HG02981 (cell line): ENCODE measurements at regions not wholly inside any gene's neighbourhood (a gene's known extent, or its start where the extent isn't known, plus 50 kb on each side); places are given as distances from the start of the nearest gene placed in this dataset.
"Not testable (repeated sequence)": the region's sequence is repeated elsewhere in the genome, so short reads cannot be mapped to it uniquely, and the experiment has no call there.

Experiments
- ATAC-seq: cut with Tn5 transposase; IDR thresholded peaks from one replicate; pipeline ENCODE4 v1.9.1; 2021; ENCODE audit warnings: mild to moderate bottlenecking, moderate library complexity; ENCODE audit not compliant: unreplicated experiment

DNA sequence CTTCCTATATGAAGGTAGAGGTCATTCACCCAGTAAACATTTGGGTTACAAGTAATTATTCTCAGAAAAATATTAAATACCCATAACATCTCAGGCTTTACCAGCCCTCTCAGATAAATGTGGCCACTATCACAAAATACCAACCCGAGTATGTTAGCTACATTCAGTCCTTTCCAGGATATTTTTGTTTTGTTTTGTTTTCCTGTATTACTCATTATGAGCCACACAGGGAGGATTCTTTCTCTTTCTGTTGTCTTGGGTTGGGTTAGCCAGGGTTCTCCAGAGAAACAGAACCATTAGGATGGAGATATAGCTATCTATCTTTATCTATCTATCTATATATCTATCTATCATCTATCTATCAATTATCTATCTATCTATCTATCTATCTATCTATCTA is 947.6 kb upstream of the MDGA2 start:
- no peak for ATAC-seq

DNA sequence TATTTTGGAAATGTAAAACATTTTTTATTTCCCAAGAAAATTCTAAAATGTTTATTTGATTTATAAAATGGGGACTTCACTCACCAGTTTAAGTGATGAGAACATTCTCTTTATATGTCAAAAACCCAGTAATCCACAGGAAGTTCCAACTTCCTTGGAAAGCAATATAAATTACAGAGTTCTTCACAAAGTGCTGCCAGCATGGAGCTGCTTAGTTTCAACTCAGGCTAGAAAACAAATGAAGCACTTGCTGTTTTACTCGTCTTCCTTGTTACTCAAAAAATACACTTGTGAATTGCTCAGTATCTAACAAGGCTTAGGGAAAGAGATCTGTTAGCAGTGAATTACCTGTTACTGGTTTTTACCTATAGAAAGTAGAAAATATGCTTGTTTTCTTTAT is 942.7 kb upstream of the MDGA2 start:
- ATAC-seq, result no peak

DNA sequence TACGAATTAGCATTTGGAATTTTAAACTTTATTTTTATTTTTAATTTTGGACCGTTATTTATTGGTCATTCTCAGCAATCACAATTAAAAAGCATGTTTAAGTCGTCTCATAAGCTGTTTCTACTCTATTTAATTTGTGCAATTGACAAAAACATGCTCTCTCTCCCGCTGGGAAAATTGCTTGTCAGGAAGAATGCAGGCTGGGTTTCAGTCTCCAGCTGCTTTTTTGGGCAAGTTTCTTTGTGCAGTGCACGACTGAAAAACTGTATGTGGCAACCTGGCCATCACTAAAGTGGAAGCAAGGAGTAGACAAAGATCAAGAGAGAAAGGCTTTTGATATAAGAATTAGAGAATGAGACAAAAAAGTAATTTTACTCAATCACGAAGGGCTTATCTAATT is 941.5 kb upstream of the MDGA2 start:
- no peak for ATAC-seq

DNA sequence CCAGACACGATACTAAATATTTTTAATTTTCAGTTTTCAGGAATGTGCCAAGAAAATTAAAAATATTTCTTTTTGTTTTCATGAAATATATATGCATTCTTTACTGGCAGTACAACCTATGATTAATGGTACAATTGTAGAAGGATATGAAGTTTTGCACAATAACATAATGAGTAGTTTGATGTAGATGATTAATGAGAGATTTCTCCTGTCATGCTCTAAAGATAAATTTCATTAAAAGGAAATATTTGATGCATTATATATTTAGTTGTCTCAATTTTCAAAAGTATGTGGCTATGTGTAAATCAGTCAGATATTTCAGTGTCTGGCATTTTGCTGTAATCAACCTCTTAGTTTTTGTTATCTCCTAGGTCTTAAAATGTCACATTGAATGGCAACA is 940.2 kb upstream of the MDGA2 start:
- no peak for ATAC-seq

DNA sequence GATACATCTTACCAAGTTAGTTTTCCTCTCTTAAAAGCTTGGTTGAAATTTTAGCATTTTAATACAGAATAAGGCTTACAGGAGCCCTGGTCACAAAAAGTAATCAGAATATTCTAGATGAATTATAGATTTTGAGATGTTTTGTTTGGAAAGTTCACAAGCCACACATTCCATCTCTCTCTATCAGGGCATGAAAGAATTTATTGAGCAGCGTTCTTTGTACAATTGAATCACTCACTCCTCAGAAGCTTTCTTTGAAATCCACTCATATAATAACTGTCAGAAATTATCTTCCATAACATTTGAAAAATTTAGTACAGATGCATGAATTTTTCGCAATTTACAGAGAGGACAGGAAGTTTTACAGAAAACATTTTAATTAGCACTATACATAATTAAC is 938.6 kb upstream of the MDGA2 start:
- no peak for ATAC-seq

DNA sequence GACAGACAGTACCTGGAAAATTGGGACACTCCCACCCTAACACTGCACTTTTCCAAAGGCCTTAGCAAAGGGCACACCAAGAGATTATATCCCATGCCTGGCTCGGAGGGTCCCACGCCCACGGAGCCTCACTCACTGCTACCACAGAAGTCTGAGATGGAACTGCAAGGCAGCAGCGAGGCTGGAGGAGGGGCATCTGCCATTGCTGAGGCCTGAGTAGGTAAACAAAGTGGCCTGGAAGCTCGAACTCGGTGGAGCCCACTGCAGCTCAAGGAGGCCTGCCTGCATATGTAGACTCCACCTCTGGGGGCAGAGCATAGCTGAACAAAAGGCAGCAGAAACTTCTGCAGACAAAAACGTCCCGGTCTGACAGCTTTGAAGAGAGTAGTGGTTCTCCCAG is 931.6 kb upstream of the MDGA2 start:
- not testable (repeated sequence) for ATAC-seq

DNA sequence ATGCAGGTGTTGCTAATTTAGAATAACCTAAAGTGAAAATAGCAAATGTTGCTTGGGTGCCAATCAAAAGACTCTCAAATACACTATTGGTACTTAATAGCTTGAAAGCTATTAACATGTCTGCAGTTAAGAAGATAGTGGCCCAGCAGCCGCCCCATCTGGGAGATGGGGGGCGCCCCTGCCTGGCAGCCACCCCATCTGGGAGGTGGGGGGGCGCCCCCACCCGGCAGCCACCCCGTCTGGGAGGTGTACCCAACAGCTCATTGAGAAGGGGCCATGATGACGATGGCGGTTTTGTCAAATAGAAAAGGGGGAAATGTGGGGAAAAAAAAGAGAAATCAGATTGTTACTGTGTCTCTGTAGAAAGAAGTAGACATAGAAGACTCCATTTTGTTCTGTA is 923.1 kb upstream of the MDGA2 start:
- no peak for ATAC-seq

DNA sequence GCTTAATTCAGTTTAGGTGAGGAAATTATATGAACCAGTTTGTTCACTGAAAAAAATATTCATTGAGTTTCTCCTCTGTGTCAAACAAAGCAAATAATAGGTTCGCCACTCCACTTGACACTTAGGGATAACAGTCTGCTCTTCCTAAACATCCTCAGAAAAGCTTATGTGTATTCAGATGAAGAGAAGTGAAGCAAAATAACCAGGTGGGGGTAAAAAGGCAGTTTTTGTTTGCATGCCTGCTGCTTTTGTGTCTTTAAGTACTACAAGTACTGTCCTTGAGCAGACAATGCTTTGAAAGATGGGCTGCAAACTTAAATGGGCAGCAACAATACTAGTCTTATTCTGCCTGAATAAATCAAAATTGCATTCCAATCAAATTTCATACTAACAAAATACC is 910.7 kb upstream of the MDGA2 start:
- ATAC-seq, result no peak

DNA sequence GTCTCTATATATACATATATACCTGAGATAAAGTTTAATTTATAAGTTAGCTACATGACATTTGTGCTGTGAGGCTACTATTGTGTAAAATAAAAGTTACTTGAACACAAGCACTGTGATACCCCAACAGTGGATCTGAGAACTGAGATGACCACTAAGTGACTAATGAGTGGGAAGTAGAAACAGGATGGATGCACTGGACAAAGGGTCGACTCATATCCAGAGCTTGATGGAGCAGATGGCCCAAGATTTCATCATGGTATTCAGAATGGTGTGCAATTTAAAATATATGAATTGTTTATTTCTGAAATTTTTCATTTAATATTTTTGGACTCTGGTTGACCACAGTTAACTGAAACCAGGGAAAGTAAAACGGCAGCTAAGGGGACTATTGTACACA is 908.6 kb upstream of the MDGA2 start:
- peak; percentile 88 for ATAC-seq

DNA sequence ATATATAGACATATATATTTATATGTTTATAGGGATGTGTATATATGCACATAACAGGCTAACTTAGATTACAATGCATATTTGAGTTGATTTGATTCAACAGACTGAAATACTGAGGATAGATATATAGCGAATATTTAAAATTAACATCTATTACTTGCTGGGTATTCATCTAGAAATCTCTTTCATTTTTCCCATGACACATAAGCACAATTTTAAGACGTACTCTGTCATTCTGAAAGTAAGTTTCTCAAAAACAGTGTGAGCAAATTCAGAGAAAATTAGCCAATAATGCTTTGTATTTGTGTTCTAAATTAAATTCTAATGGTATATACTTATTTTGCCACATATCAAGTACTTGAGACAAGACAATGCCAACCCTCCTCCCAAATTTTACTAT is 907.5 kb upstream of the MDGA2 start:
- no peak for ATAC-seq

DNA sequence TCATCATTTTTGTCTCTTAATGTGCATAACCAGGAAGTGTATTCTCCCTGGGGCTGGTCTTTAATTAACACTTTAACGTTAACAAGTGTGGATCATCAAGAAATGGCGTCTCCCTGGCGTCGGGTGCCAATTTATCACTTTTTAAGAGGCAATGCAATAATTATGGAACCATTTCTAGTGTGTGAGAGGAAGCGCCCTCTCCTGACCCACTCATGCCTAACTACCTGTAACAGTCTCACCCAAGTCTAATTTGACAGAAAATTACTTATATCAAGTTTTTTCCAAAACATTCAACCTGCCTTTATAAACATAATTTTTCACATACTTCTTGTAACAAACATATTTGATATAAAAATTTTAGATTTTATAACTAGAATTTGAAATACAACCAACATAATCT is 905.3 kb upstream of the MDGA2 start:
- ATAC-seq, result no peak

DNA sequence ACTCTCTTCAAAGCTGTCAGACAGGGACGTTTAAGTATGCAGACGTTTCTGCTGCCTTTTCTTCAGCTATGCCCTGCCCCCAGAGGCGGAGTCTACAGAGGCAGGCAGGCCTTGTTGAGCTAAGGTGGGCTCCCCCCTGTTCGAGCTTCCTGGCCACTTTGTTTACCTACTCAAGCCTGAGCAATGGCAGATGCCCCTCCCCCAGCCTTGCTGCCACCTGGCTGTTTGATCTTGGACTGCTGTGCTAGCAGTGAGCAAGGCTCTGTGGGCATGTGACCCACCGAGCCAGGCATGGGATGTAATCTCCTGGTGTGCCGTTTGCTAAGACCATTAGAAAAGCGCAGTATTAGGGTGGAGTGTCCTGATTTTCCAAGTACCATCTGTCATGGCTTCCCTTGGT is 900.4 kb upstream of the MDGA2 start:
- no peak for ATAC-seq

DNA sequence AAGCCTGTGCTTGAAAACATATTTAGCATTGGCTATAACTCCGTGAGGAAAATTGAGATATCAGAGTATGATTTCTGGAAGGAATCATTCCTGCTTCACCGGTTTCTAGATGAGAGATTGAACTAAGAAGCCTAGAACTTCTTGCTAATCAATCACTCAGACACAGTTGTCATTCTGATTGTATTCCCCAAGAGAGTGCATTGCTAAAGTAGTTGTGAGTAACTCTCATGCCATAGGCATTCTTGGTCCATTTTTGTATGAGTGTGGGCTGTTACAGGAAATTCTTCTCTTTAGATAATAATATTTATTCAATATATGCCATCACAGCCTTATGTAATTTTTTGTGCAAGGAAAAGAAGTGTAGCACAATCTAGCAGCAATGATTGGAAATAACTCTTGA is 893.3 kb upstream of the MDGA2 start:
- ATAC-seq, result no peak

DNA sequence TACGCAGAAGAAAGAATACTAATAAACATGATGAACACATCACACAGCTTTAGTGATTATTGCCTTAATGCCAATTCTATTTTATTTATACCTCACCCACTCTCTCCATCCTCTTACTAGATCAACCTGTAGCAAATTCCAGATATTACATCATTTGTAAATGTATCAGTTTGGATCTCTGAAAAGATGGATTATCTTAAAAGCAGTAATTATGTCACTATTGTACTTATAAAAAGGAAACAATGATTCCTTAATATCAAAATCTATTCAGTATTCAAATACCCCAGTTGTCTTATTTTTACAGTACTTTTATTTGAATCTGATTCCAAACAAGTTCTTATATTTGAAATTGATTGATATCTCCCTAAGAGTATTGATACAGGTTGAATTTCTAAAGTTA is 892.8 kb upstream of the MDGA2 start:
- no peak for ATAC-seq

DNA sequence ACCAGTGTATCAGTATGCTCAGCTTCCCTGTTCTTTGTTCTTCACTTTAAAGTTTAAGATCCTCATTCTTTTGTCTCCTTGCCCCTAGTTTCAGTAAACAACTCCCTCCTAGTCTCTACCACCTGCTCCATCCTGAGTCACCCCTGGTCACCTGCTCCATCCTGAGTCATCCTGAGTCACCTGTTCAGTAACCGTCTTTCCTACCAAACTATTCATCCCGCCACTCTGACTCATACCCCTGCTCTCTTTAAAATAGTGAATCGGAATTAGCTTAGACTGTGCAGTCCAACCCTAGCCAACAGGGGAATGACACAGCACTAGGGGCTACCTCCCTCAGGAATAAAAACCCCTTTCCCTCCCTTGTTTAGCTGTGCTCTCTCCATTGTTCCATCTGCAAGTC is 888.1 kb upstream of the MDGA2 start:
- ATAC-seq, result no peak

DNA sequence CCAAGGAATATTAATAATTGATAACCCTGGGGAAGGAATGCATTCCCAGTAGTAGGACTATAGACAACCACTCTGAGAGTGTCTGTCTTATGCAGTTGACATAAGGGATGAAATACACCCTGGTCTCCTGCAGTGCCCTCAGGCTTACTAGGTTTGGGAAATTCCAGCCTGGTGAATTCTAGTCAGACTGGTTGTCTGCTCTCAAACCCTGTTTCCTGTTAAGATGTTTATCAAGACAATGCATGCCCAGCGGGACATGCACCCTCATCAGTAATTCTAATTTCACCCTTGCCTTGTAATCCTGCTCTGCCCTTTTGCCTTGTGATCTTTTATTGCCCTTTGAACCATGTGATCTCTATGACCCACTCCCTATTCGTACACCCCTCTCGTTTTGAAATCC is 886.0 kb upstream of the MDGA2 start:
- ATAC-seq, result not testable (repeated sequence)

DNA sequence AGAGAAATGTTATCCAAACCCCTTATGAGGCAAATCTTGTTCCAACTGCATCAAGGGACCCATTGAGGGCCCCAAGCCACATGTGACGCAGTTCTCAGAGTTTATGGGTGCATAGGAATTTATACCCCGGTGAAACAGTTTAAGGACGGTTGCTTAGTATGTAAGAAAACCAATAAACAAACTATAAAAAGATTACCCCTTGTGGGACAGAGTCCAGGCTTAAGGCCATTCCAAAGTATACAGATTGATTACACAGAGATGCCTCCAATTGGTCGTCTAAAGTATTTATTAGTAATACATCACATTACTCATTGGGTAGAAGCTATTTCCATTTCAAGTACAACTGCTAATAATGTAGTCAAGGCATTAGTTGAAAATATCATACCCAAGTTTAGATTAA is 885.0 kb upstream of the MDGA2 start:
- ATAC-seq, result no peak

DNA sequence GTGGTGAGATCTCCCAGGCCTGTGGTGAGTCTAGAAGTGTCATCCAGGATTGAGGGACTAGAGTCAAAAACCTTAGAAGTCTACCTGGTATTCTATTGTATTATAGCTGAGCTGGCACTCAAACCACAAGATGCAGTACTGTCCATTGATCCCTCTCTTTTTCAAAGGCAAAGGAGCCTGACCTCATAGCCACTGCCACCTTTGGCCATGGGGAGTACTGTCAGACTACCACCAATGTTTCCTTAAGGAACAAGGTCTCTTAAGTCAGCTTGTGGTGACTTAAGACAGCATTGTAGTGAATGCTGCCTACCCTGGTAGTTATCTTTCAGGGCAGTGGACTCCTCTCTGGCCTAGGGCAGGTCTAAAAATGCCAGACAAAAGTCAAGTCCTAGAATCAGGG is 878.0 kb upstream of the MDGA2 start:
- ATAC-seq, result no peak

DNA sequence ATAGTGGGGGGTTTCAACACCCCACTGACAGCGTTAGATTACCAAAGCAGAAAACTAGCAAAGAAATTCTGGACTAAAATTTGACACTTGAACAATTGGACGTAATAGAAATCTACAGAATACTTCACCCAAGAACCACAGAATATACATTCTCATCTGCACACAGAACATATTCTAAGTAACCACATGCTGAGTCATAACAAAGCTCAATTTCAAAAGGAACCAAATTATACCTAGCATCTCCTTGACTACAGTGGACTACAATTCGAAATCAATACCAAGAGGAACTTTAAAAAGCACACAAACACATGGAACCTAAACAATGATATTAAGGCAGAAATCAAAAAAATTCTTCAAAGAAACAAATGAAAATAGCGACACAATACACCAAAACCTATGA is 871.6 kb upstream of the MDGA2 start:
- peak; percentile 56 for ATAC-seq

DNA sequence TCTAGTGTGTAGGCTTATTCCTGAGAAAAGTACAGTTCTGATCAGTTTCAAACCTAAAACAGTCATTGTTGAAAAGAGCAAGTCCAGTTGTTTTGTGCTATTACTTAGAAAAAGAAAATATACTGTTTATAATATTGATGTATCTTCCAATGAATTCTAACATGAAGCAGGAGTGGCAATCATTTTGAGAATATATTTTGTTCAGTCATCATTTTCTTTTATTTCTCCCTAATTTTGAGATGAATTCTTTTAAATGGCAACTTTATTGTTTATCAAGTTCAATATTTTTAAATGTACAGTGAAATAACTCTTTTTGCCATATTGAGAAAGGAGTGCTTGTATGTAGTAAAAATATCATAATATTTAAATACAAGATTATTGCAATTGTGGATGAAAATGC is 862.2 kb upstream of the MDGA2 start:
- no peak for ATAC-seq

DNA sequence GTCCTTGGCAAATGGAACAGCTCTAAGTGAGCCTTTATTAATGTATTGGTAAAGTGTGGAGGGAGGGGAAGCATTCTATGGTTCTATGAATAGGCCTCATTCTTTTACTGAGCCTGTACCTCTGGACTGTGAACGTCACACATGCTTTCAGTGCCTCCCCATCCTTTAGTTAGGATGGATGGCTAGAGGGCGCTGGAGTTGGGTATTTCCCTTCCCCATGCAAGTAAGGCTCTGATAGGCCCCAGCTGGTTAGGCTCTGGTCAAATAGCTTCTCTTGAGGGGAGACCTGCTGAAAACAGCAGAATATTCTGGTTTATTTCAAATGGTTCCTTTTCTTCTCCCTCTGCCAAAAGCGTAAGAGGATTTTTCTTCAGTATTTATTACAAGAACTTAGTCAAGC is 860.9 kb upstream of the MDGA2 start:
- no peak for ATAC-seq

DNA sequence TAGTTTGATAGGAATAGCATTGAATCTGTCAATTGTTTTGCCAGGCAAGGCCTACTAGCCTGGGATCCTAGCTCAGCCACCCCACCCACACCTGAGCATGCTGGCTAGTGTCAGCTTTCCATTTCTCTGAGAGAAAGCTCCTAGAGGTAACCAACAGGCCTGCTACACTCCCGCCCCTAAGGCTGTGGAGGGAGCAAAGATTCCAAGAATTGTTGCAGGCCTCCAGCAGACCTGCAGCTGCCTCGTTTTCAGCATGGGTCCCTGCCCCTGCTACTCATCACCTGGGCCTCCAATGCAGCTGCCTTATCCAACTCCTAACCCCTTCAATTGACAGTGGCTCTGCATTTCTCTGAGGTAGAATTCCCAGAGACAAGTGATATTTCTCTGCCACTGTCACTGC is 852.4 kb upstream of the MDGA2 start:
- no peak for ATAC-seq

DNA sequence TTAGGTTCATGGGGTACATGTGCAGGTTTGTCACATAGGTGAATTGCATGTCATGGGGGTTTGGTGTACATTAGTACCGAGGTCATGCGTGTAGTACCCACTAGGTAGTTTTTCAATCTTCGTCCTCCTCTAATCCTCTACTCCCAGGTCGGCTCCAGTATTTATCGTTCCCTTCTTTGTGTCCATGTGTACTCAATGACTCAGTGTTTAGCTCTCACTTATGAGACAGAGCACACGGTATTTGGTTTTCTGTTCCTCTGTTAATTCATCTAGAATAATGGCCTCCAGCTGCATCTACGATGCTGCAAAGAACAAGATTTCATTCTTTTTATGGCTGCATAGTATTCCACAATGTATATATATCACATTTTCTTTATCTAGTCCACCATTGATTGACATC is 850.9 kb upstream of the MDGA2 start:
- ATAC-seq, result no peak

DNA sequence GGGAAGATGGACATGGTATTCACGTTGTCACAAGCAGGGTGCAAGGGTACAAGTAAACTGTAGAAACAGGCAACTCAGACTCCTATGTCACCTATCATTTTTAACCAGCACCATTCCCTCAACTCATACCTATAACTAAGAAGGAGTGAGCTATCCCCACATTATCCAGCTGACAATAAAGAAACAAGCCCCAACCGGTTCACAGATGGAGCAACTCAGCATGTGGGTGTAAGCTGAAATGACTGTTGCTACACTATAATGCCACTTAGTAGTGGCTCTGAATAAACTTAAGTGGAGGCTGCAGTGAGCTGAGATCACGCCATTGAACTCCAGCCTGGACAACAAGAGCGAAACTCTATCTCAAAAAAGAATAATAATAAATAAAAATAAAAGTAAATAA is 829.5 kb upstream of the MDGA2 start:
- ATAC-seq, result no peak
